GM19035 (cell line): ENCODE measurements at regions not wholly inside any gene's neighbourhood (a gene's known extent, or its start where the extent isn't known, plus 50 kb on each side); places are given as distances from the start of the nearest gene placed in this dataset.

Experiments
- ATAC-seq: cut with Tn5 transposase; IDR thresholded peaks from one replicate; pipeline ENCODE4 v1.9.1; 2021; ENCODE audit not compliant: unreplicated experiment

DNA sequence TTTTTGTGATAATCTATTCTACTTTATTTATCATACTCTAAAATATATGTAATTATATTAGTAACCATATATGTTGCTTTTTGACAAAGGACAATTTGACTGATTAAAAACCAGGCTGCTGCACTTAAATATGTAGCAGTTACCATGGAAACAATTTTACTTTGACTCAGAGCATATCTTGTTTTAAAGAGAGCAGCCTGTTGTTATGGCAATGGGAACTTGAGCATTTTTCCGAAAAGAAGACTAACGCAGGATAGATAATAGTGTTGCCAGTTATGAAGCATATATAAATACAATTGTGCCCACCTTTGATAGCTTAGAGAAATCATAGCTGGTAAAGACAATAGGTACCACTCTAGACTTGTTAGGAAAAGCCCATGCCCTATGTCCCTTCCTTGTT lies 283.0 kb downstream of the GASK1B start:
- no peak for ATAC-seq

DNA sequence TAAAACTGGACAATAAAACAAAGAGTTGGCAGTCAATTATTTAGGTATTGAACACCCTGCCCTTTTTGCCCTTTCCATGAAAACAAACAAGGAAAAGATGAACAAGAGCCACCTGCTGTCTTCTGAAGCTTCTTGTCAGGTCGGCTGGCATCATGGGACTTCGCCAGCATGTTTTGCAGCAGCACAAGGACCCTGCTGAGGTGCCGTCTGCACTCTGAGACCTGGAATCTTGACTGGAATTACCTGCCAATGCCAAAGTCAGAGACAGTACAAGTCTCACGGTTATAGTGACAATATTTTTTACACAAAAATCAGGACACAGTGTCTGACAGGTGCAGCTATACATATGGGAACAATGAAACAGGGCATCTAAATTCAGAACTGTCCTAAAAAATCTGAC lies 284.5 kb downstream of the GASK1B start:
- no peak for ATAC-seq

DNA sequence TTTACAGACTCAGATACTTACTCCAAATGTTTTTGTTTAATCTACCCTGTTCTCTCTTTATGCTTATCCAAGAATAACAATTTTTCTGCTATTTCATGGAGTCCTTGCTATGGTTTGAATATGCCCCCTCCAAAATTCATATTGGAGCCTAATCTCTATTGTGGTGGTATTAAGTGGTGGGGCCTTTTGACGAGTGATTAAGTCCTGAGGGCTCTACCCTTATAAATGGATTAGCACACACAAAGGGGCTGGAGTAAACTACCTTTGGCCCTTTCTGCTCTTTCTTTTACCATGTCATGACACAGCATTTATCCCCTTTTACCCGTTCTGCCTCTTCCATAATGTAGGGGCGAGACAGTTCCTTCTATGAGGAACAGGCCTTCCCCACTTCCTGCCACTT lies 285.5 kb downstream of the GASK1B start:
- ATAC-seq: no peak

DNA sequence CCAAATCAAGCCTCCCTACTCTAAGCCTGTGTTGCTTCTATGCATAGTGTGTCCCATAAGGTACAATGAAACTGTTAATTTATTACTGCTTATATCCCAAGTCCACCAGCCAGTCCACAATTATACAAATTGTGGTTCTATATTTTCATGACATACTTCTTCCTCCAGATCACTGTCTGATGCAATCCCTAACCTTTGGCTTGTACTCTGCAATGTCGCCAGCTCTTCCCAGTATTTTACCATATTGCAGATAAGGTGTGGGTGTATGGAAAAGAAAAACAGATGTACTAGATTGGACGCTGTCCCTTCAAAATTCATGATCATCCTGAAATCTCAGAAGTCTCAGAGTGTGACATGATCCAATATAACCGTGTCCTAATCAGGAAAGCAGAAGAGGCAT lies 286.2 kb downstream of the GASK1B start:
- ATAC-seq: no peak

DNA sequence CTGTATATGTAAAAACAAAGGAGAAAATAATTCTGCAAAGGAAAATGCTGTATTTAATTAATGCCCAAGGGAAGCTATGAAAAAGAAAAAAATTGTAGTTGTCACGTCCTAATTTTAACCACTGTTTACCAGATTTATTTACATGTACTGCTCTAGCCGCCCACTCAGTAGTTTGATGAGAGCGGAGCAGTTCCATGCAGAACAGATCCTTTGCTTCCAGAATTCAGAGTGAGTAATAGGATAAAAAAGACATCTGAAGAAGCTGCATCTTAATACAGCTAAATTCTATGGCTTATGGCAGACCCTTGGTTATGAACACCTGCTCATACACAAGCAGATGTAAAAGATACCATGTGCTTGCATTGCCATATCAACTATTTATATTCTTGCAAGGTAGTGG lies 287.0 kb downstream of the GASK1B start:
- no peak for ATAC-seq

DNA sequence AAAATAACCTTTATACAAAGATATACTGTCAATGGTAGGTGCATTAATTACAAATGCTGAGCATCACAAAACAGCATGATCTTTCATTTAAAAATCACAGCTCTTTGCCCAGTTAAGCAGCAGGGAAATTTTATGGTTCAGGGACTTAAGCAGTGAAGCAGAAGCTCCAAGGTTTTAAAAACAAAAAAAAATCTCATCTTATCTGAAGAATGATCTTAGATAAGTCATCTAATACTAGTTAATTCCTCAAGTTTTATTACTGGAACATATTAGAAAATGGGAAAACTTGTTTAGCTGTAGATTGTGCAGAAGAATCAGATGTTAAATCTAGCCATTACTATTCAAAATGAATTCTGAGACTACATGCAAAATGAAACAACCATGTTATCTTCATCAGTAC lies 289.9 kb downstream of the GASK1B start:
- ATAC-seq: no peak

DNA sequence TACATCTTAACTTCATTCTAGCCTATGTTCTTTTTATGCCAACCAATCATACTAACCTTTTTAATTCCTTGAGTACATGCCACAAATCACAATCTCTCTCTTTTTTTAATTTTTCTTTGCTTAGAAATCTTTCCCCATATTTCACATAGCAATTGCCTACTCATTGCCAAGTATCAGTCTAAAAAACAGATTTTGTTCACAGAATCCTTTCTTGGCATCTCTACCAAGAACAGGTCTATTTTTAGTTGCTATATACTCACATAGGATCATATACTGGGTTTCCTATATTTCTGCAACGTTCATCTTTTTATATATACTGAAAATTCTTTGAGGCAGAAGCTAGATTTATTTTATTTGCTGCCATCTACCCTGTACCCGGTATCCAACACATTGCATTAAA lies 292.1 kb downstream of the GASK1B start:
- ATAC-seq: no peak

DNA sequence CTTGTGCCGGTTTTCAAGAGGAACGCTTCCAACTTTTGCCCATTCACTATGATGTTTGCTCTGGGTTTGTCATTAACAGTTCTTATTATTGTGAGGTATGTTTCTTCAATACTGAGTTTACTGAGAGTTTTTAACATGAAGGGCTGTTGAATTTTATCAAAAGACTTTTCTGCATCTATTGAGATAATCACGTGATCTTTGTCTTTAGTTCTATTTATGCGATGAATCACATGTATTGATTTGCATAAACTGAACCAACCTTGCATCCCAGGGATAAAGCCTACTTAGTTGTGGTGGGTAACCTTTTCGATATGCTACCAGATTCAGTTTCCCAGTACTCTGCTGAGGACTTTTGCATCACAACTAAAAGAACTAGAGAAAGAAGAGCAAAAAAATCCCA lies 318.0 kb downstream of the GASK1B start:
- no peak for ATAC-seq

DNA sequence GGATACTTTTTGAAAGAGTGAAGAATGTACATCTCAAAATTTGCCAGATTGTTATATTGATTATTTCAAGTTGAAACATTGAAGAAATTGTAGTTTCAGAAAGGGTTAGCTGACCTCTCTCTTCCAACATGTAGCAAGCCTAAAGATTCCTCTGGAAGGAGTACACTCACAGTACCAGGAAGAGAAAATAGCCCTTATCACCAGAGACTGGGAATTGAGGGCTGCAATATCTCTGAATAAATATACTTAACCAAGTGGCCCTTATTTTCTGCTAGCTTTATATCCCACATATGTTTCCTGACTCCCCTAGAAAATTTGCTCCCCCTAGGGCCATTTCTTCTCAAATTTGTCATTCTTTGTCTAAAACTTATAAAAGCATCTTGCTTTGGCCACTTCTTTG lies 332.2 kb downstream of the GASK1B start:
- ATAC-seq: no peak

DNA sequence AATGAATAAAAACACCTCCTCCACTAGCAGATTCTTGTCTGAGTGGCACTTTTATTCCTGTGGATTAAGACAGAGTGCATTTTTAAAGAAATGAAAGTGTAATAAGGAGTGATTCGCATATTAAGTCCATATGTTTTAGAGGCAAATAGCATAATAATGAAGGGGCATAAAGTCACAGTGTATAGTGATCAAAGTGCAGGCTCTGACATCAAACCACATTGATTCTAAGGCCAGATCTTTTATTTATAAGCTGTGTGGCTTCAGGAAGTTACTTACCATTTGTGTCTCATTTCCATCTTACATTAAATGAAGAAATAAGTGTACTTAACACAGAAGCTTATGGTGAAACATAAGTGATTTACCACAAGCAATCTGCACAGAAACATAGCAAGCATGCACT lies 332.8 kb downstream of the GASK1B start:
- no peak for ATAC-seq

DNA sequence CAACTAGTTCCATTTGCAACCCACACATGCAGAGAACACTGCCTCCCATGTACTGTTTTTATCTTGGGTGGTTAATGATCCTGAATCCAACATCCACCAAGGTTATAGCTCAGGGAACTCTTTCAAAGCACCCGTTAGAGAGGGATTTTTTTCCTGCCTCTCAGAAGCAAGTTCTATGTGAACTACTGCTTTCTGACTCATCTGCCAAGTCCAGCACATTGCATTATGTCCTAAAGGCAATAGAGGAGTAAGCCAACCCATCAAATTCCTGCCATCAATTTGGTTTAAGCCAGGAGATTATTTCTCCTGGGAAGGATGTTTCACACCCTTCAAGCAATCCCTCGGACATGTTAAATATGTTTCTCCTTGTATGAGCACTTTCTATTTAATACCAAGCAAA lies 334.5 kb downstream of the GASK1B start:
- no peak for ATAC-seq

DNA sequence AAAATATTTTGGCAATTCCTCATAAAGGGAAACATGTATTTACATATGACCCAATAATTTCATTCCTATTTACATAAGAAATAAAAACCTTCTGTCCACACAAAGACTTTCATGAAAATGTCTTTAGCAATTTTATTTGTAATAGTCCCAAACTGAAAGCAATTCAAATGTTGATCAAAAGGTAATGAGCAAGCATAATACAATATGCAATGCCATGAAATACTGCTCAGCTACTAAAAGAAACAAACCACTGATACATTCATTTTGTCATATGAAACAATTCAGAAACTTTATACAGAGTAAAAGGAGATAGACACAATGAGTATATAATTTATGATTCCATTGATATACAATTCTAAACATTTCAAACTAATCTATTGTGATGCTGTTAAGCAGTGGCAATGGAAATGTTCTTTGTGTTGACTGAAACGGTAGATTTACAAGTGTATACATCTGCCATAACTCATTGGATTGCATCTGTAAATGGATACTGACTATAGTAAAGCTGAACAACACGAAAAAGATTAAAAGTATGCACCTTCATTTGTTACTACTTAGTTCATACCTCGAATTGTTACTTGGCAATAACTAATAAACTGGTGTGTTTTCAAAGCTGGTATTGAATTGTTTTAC lies 335.6 kb downstream of the GASK1B start:
- ATAC-seq: no peak

DNA sequence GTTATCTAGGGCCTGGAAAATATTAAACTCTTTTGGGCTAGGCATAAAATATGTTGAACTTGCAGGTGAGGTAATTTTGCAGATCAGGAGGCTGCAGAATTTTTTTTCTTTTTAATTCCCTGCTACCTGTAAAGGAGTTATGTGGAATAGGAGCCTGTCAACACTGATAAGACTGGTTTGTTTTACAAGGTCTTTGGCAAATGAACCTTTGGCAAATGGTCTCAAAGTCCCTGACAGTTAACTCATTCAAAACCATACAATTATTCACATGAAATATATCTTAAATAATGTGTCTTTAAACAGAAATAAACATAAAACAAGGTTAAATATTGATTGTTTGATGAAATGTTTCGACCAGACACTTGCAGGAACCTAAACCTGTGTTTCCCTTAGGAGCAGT lies 340.2 kb downstream of the GASK1B start:
- no peak for ATAC-seq

DNA sequence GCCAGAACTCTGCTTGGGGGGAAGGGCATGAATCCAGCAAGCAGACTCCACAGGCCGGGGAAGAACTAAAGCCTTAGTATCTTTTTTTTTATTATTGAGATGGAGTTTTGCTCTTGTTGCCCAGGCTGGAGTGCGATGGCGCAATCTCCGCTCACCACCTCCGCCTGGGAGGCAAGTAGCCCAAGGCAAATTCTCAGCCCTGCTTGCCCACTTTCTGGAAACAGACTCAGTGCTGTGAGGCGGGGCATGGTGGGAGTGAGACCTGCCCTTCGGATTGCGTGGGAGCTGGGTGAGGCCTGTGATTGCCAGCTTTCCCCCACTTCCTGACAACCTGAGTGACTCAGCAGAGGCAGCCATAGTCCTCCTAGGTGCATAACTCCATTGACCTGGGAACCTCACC lies 348.8 kb downstream of the GASK1B start:
- no peak for ATAC-seq

DNA sequence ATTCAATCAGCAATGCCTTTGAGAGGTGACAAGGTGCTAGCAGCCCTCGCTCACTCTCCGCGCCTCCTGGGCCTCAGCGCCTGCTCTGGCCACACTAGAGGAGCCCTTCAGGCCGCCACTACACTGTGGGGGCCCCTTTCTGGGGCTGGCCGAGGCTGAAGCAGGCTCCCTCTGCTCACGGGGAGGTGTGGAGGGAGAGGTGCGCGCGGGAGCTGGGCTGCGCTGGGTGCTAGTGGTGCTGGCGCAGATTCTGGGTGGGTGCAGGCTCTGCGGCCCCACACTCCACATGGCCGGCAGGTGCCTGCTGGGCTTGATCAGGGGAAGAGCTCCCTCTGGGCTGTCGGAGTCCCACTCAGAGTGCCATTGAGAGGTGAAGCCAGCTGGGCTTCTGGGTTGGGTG lies 351.0 kb downstream of the GASK1B start:
- no peak for ATAC-seq

DNA sequence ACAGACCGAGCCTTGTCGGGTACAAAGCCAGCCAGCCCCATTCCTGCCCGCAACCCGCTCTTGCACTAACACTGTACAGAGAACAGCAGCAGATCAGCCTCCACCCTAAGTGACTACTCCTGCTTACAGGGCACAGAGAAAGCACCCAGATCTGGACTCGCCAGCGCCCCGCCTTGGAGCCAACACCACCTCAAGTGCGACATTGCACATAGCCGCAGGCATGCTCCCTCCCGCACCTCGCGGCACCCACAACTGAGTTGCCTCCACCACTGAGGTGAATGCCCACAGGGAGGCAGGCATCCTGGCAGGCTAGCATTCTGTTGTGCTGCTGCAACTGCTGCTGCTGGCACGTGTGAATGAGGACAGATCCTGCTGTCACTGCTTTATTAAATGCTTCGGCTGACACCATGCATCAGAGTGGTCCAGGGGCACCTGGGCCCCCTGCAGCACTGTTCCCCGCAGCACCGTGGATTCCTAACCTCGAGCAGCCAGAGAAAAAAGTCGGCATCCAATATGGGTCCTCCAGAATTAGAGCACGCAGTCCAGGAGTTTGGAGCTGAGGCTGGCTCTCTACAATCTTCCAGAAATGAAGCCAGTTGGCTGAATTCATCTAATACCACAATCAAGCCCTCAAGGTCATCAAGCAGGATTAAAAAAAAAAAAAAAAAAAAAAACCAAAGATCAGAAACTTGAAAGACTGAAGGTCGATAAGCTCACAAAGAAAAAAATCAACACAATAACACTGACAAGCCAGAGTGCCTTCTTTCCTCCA lies 352.9 kb downstream of the GASK1B start:
- no peak for ATAC-seq

DNA sequence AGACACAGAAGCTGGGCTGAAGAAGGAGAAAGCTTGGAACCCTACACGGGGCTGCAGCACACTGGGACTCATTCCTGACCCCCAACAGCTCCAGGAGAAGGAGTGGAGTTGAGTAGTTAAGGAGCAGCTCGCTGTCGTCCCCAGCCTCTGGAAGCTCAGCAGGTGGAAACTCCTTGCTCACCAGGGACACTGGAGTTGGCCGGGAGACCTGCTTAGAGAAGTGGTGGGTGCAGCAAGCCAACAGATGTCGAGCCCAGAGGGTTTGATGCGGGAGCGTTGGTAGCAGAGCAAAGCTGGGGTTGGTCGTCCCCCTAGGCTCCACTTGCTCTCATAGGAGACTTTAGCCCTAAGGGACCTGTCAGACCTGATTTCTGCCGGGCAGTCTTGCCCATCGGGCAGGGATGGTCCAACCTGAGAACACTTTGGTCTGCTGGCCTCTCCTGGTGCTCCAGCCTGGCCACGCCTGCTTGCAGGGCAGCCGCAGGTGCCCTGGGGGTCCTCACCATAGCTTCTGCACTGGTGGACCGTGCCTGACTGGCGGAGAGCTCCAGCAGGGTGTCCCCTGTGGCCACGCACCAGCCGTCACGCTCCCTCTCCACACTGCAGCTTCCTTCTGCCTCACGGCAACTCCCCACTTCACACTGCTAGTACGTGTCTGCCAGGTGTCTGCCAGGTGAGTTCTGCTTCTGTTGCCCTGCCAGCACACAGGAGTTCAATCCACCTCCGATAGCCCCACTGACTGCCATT lies 353.7 kb downstream of the GASK1B start:
- no peak for ATAC-seq

DNA sequence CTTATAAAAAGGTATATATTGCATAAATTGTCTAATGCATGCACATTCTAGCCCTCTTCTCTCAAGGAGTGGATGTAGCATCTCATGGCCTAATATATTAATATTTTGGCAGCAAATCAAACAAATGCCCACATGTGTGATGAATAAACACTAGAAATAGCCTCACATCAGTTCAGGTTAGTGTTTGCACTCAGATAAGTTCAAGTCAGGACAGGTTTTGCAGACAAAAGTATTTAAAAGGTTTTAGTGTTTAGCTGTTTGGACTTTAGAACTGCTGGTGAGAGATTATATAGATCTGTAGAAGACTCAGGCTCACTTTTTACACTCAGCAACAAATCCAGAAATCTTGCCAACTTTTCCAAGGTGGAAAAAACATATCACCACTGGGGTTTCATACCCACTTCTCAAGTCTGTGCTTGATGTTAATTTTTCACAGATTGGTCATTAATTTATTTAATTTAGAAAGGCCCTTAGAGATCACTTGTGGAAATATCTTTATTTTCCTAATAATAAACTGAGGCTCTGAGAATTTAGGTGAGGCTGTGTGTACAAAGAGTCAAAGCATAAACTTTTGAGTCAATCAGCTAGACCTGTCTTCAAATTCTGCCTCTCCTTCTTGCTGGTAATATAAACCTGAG lies 362.6 kb downstream of the GASK1B start:
- ATAC-seq: no peak

DNA sequence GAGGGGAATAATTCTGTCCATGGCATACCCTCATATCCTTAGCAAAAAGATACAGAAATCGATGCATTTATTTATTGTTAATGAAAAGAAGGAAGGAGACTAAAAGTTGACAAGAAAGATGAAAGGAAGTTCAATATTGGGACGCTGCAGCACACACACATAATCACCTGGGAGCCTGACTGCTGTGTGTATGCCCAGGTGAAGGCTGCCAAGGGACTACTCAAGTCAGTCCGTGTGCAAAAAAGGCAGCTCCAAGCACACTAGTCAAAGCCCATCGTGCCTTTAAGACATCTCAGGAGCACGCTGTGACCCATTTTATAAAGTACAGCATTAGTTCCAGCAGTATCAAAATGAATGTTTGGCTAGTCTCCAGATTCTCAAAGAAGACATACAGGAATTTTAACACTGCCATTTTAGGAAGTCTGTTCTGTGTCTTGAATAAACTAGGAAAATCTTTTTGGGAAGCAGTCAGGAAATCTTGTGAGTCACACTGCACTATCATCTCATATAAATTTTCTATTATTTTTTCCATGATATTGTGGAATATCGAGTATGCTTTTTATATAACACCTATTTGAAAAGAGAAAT lies 363.9 kb downstream of the GASK1B start:
- no peak for ATAC-seq

DNA sequence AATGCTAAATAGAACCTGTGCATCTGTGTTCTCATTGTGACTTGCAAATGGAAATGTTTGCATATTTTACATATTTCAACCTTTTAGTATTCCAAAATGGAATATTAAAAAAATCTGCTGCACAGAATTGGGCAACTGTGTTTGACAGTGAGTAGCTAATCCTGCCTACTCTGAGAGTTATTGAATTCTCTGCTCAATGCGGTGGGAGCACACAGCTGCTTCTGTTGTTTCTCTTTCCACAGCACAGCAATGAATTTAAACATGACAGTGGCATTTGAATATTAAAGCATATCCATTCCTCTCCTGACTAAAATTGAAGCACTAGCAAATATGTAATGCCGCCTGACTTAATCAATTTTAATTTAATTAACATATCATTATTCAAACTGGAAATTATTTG lies 366.6 kb downstream of the GASK1B start:
- ATAC-seq: no peak

DNA sequence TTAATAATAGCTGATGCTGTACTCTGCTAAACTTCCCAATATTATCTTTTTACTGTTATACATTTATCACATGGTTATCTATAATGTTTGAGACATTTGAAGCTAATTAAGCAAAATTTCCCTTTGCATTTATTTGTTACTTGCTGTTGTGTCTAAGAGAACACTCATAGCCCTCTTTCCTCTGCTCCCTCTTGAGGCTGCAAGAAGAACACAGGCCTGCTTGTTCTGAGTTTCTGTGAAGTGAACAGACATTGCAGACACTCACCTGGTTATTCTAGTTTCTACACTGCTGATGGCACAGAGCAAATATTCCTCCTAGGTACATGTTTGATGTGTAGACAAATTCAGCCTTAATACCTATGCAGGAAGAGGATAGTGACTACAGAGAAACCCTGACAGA lies 367.8 kb downstream of the GASK1B start:
- no peak for ATAC-seq
